HG03565 (cell line): ENCODE measurements at regions not wholly inside any gene's neighbourhood (a gene's known extent, or its start where the extent isn't known, plus 50 kb on each side); places are given as distances from the start of the nearest gene placed in this dataset.
"Not testable (repeated sequence)": the region's sequence is repeated elsewhere in the genome, so short reads cannot be mapped to it uniquely, and the experiment has no call there.

Experiments used
- ATAC-seq: cut with Tn5 transposase; IDR thresholded peaks from one replicate; pipeline ENCODE4 v1.9.1; 2021; ENCODE audit warnings: mild to moderate bottlenecking, moderate library complexity; ENCODE audit not compliant: unreplicated experiment

DNA sequence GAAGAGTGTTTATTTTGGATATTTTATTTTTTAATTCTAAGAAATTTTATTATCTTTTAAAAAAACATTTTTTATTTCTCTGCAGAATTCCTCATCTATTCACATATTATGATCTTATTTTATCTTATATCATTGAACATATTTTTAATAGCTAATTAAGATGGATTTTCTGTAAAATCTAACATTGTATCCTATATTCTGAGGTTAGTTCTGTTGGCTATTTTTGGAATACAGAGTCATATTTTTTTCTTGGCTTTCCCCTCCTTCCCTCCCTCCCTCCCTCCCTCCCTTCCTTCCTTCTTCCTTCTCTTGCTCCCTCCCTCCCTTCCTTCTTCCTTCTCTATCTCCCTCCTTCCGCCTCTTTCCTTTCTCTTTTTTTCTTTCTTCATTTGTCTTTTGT is 2326.6 kb upstream of the RAG2 start:
- ATAC-seq: no peak

DNA sequence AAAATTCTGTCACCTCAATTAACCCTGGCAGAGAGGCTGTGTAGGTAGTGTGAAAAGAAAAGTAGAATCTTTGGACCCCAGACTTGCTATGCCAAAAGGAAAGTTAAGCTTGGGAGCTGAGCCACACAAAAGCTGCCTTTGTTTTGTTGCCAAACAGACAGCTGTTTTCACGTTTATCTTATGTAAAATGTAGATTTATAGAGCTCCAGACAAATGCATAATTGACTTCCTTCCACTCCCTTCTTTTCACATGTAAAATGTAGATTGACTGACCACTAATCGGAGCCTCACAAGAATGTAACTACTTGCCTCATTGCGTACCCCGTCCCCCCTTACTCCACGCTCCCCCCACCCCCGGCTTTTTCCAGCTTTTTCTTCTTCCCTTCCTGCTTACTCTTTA is 2302.2 kb upstream of the RAG2 start:
- no peak for ATAC-seq

DNA sequence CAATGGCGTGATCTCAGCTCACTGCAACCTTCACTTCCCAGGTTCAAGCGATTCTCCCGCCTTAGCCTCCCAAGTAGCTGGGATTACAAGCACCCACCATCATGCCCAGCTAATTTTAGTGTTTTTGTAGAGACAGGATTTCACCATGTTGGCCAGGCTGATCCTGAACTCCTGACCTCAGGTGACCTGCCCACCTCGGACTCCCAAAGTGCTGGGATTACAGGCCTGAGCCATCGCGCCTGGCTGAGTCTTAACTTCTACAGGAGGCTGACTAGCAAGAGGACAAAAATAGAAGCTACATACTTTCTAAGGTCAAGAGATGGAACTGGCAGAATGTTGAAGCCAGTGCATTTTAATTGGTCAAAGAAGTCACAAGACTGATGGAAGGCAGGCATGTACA is 2296.2 kb upstream of the RAG2 start:
- ATAC-seq: not testable (repeated sequence)

DNA sequence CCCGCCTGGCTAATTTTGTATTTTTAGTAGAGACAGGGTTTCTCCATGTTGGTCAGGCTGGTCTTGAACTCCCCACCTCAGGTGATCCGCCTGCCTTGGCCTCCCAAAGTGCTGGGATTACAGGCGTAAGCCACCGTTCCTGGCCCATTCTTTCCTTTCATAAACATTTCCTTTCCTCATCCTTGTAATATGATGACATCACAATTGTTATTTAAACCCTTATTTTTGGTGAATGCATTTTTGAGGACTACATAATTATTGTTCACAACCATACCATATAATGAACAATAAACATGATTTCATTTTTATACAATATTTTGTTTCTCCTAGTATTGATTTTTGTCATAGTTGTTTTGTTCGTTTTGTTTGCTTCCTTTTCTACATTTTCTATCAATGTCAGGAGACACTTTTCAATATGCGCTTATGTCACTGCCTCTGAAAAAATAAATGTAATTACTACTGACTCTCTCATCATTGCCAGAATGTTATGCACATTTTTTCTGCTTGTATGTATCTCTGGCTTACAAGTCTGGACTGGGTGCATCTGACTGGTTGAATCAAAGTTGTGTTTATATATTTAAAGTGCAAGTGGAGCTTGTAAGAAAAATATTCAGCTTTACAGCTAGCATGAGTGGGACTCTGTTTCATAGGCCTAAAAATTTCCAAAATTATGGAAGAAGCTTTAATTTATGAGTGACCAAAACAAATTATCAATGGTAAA is 2286.3 kb upstream of the RAG2 start:
- no peak for ATAC-seq

DNA sequence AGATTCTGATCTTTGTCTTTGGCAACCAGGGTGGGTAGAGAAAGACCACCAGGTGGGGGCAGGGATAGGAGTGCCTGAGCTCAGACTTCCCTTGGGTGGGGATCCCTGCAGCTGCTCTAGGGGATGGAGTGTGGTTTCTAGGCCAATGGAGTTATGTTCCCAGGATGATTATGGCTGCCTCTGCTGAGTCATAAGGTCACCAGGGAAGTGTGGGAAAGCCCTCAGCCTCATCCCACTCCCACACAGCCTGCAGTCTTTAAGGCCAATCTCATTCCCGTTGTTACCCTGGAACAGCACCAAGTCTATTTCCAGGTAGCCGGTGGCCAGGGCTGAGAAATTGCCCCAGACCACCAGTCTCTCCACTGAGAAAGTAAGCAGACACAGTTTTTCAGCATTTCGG is 2269.3 kb upstream of the RAG2 start:
- no peak for ATAC-seq

DNA sequence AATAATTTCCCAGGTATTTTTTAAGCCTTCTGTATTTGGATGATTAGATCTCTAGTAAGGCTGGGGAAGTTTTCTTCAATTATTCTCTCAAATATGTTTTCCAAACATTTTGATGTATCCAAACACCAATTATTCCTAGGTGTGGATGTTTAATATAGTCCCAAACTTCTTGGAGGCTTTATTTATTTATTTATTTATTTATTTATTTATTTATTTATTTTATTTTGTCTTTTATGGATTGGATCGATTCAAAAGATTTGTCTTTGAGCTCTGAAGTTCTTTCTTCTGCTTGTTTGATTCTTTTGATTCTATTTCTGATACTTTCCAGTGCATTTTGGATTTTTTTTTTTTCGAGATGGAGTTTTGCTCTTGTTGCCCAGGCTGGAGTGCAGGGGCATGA is 2267.9 kb upstream of the RAG2 start:
- no peak for ATAC-seq

DNA sequence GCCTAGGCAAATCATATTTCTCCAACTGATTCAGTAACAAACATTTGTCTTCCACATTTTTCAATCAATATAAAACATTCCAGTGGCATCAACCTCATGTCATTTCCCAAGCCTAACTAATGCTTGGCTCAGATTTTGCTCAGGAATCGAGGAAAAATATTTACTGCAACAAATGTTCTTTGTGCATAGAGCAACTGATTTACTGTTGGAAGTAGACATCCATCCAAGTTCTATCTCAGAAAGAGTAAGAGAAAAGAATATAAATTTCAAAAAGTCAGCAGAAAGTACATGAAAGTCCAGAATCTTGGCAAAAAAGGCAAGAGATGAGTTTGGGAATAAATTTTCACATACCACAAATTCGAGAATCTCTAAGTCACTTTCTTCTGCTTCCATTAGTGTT is 2245.0 kb upstream of the RAG2 start:
- ATAC-seq: no peak

DNA sequence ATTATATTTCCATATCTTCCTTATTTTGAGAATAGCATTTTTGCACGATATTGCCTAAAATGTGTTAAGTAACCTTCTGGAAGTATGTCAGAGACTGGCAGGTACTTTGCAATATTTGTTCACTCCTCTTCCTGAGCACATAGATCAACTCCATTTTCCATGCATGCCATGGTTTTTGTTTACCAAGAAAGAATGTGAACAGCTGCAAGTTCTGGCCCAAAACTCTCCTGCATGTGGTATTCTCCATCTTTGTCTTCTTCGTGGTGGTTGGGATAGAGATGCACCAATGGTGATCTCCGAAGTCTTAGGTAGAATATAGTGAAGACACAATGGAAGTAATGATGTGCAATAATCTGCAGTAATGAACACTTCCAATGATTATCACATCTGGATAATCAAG is 2241.0 kb upstream of the RAG2 start:
- no peak for ATAC-seq

DNA sequence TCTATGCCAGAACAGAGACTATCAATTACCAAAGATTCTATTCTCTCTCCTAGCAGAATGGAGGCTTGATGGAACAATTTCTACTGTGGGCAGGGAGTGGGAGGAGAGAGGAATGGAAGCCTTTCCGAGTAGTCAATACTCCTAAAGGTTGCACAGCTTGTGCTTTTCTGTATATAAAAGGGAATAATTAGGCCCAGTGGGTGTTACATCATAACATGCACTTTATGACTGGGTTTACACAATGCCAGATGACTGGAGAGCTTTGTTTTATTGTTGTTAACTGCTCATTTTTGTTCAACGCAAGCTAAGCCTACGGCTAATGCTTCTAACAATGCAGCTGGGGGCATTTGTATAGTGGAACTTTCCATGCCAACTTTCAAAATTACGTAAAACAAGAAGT is 2237.9 kb upstream of the RAG2 start:
- ATAC-seq: no peak

DNA sequence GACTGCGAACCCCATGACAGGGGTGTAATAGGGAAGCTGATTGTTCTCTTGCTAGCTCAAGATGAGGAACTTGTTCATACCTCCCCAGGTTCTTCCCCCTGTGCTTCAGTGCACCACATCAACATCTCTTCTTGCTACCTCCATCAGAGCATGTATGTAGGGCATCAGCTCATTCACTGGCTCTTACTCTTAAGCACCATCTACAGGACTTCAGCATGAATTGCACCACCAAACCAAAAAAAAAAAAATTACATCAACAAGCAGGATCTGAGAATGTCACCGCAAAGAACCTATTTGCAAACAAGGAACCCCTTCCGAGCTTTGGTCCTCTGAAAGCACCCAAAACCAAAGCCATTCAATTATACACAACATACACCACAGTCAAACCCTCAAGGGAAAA is 2226.5 kb upstream of the RAG2 start:
- no peak for ATAC-seq

DNA sequence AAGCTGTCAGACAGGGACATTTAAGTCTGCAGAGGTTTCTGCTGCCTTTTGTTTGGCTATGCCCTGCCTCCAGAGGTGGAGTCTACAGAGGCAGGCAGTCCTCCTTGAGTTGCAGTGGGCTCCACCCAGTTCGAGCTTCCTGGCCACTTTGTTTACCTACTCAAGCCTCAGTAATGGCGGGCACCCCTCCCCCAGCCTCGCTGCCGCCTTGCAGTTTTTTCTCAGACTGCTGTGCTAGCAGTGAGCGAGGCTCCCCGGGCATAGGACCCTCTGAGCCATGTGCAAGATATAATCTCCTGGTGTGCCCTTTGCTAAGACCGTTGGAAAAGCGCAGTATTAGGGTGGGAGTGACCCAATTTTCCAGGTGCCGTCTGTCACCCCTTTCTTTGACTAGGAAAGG is 2223.8 kb upstream of the RAG2 start:
- not testable (repeated sequence) for ATAC-seq

DNA sequence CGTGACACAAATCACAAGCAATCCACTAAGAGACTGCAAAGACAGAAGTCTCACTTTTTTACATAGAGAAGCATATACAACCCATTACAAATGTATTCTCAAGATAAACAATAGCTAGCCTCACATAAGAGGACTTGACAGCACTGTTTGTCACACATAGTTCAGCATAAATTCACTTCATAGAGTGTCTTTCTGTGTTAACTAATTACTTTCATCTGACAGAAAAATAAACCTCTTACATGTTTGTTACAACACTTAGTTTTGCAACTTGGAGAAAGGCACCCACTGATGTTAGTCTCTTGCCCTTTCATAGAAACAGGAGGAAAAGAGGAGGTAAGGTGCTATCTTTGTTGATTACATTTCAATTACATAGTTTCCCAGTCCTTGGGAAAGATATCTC is 2221.9 kb upstream of the RAG2 start:
- no peak for ATAC-seq

DNA sequence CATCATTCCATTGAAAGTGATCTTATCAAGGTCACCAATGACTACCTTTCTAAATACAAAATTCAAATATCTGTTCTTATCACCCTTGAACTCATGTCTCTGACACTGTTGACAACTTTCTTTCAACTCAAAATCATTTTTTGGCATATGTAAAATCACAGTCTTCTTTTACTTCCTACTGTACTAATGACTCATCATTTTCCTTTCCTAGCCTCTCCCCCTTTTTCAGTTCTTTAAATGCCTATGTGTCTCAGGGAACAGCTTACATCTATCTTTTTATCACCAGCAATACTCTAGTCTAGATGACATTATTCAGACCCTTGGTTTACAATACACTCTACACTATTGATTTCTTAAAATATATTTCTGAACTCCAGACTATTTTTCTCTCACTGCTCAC is 2220.7 kb upstream of the RAG2 start:
- ATAC-seq: no peak

DNA sequence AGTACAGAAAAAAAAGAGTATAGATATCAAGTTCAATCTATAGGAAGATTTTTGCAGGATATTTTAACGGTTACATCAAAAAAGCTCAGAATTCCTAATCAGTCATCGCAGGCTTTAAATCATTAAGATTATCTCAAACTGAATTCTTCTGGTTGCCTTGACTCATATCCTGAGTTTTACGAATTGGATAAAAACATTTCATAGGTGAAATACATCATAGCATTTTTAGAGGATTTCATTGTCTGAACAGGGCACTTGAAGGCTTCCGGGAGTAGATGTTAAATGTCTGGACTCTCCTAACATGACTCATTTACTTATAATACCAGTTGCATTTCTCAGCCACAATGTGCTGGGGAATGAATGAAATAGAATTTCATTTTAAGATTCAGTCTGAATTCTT is 2216.6 kb upstream of the RAG2 start:
- no peak for ATAC-seq

DNA sequence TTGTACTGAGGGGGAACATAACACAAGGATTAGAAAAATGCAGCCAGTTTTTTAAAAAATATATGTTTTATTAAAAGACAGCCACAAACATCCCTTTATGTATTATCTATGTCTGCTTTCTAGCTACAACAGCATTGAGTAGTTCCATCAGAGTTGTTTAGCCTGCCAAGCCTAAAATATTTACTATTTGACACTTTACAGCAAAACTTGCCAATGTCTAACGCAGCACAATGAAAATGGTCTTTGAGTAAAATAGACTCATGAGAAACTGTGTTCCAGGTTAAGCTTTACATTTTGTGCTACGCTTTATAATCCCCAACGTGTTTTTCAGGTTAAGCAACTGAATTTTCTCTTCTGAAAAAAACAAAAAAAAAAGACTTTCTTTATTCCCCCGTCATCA is 2211.5 kb upstream of the RAG2 start:
- no peak for ATAC-seq

DNA sequence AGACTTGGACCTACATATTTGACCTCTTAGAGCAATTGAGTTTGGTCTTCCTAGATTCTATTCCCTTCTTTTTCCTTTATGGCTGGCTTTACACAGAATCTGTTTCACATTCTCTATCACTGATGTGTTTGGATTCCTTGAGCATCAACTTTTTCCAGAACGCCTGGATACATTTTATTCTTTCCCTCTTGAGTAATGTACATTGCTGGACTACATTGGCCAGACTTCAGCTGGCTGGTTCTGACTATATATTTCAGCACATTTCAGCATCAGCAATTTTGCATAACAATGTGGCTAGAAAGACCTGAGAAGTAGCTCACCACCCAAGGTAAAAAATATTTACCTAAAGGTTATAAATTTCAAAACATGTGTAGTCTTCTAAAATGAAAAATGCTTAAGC is 2198.2 kb upstream of the RAG2 start:
- no peak for ATAC-seq

DNA sequence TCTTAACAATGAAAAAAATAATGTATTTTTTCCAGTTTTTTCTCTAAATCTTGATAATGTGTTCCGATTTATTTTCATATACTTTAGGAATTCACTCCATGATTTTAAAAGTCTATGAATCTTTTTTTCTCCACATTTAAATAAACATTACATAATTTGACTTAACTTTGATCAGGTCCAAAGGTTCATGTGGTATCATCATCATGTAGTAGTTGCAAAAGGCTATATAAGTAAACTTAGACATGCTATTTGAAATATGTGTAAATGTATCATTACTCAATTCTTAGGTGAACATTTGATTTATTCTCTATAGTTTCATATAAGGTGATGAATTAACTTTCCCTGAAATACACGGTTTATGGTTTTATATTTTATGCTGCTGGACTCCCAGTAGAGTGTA is 2197.0 kb upstream of the RAG2 start:
- ATAC-seq: no peak

DNA sequence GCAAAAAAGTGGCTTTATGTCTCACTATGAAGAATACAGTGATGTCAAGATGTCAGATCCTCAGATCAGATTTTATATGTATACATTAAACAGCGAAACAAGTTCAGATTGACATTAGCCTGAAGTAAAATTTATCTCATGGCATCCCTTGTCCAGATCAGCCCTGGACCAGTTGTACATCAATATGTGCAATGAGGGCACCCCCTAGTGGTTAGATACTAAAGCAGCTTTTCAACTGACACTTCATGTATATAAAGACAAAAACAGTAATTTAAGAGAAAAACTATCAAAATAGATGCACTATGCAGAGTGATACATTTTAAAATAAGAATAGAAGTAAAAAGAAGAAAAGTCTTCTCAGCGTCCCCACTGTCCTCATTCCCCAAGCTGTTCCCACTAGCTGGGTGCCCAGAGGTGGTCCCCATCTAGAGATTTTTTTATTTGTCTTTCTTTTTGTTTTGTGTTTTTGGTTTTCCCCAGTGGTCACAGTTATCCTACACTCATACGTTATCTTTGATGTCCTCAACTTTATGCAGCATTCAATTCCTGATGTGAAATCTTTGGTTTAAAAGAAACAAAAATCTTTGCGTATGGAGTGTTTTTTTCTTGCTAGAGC is 2193.4 kb upstream of the RAG2 start:
- ATAC-seq: peak; percentile 96

DNA sequence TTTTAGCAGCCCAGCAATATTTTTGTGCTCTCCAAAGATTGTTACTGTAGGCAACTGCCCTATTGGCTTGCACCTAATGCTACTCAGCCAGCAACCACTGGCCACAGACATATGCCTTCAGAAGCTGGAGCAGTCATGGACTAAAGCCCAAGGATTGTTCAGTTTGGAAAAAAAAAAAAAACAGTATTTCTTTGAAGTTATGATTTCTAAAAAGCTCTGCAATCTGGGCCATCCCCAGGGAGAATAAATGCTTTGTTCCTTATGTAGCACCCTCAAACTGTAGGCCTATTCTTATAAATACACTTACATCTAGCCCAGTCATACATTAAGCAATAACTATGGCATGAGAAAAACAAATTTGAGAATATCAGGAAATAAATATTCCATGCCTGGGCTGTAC is 2190.5 kb upstream of the RAG2 start:
- ATAC-seq: no peak

DNA sequence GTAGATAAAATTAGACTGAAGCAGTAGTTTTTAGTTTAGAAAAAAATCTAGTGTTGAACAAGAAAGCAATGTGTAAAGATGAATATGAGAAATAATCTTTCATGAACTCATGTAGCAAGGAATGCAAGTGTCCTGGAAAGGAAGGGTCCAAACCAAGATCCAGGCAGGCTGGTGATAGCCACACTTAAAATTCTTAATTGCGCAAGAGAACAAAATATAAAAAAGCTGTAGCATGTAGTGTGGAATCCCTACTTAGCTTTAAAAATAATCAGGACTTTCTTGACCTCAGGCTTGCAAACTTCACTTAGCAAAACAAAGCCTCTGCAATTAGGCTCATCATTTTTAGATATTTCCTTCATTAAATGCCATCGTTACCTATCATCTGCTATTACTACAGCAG is 2186.1 kb upstream of the RAG2 start:
- ATAC-seq: no peak

DNA sequence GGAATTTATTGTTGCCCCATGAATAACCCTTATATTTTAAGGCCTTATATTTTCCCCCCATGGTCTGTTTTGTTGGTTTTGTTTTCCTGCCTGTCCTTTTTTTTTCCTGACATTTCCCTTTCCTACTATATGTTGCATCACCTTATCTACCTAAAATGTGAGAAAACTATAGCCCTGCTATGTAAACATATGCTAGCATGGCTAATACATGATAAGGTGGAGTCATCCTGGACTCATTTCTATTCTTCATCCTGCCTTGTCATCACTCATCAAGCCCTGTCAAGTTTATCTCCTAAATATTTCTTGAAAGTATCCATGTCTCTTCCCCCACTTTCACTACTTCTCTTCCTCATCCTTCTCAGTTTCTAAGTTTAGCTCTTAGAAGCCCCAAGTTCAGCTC is 2168.8 kb upstream of the RAG2 start:
- no peak for ATAC-seq

DNA sequence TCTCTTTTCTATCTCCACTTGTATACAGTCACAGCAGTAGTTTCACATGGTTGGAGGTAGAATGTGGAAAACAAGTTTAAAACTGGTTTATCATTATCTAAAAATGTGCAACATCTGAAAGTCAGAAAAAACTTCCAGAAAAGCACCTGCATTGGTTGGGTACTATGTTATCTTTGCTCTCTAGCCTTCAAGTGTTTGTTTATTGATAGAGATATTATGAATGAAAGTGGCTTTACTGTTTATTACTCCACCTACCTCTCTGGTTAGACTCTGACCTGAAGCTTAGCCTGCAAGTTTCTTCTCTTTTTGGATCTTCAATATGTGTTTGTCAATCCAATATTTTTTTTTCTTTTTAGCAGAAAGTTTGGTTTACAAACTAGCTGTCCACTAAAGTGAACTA is 2161.4 kb upstream of the RAG2 start:
- no peak for ATAC-seq

DNA sequence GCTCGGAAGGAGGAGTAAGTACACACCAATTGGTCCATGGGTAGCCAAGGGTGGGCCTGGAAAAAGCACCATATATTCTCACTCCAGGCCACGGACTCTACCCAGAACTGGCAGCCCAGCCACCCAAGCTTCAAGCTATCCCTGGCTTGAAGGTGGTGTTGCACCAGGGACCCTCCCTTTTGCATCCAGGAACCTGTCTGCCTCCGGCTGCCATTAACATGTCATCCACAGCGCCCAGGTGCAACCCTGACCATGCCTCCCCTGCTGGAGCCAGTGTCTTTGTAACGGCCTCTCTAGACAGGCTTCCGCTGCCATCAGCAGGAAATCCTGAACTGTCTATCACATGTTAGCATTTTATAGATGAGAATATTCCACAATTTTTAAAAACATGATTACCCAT is 2158.5 kb upstream of the RAG2 start:
- no peak for ATAC-seq
